IMR-90 (cell line): ENCODE measurements at regions not wholly inside any gene's neighbourhood (a gene's known extent, or its start where the extent isn't known, plus 50 kb on each side); places are given as distances from the start of the nearest gene placed in this dataset.
A peak's percentile ranks its signal among the peaks of the same experiment; 100 is the strongest.

Experiments used
- ATAC-seq: fragments of 200-7000 bp; cut with Tn5 transposase; 2 replicates; pipeline ENCODE4 v1.9.1; 2020; ENCODE audit warnings: low read depth, mild to moderate bottlenecking, moderate library complexity
- BruUV-seq: library from RNA; stranded (reverse); fragments of 400-500 nt; replicated peaks from 2 replicates; lab custom pipeline; 2021; lab: Mats Ljungman, UMichigan
- CTCF ChIA-PET: fragments of 300-600 bp; formaldehyde crosslinking; extraction: SDS; loops from one replicate; lab custom pipeline; 2021; ENCODE audit warnings: antibody characterized with exemption; lab: Yijun Ruan, JAX
- POLR2A ChIA-PET: fragments of 300-600 bp; sonication (Branson Sonifier 250); formaldehyde crosslinking; loops from one replicate; lab custom pipeline; 2022; ENCODE audit warnings: antibody characterized with exemption; ENCODE audit not compliant: unreplicated experiment; lab: Charles Lee
- DNase-seq: peaks from one replicate; pipeline ENCODE4 v3.0.0; 2013
- H2AFZ ChIP-seq: replicated peaks from 2 replicates; pipeline ENCODE3; 2013; ENCODE audit warnings: low read length, mild to moderate bottlenecking; ENCODE audit not compliant: poor library complexity
- H2AK5ac ChIP-seq: 2 replicates; pipeline ENCODE4 v1.6.1; 2013; ENCODE audit warnings: low read depth, low read length, inconsistent platforms
- H2AK9ac ChIP-seq: replicated peaks from 2 replicates; pipeline ENCODE3; 2013; ENCODE audit warnings: mild to moderate bottlenecking, low read depth, low read length, moderate library complexity; ENCODE audit not compliant: poor library complexity
- H2BK120ac ChIP-seq: 2 replicates; pipeline ENCODE4 v1.6.1; 2013; ENCODE audit warnings: low read depth, low read length, inconsistent platforms
- H2BK15ac ChIP-seq: 3 replicates; pipeline ENCODE4 v1.6.1; 2013; ENCODE audit warnings: low read depth, low read length, inconsistent platforms
- H2BK20ac ChIP-seq: 2 replicates; pipeline ENCODE4 v1.6.1; 2013; ENCODE audit warnings: low read depth, mild to moderate bottlenecking, inconsistent platforms, low read length, moderate library complexity
- H2BK5ac ChIP-seq: 2 replicates; pipeline ENCODE4 v1.6.1; 2013; ENCODE audit warnings: mild to moderate bottlenecking, low read depth, low read length, inconsistent platforms; ENCODE audit not compliant: poor library complexity, severe bottlenecking
- H3K14ac ChIP-seq: replicated peaks from 2 replicates; pipeline ENCODE4 v1.6.1; 2013; ENCODE audit warnings: low read depth, low read length, inconsistent platforms
- H3K18ac ChIP-seq: 2 replicates; pipeline ENCODE4 v1.6.1; 2013; ENCODE audit warnings: low read depth, low read length, control low read depth
- H3K23ac ChIP-seq: 2 replicates; pipeline ENCODE4 v1.6.1; 2013; ENCODE audit warnings: low read depth, low read length, inconsistent platforms
- H3K27ac ChIP-seq: 2 replicates; pipeline ENCODE4 v1.5.1; 2013; ENCODE audit warnings: mild to moderate bottlenecking, control low read depth, low read length; ENCODE audit not compliant: insufficient read depth
- H3K27me3 ChIP-seq: 2 replicates; pipeline ENCODE4 v1.6.1; 2013; ENCODE audit warnings: low read length; ENCODE audit not compliant: control insufficient read depth, insufficient read depth
- H3K36me3 ChIP-seq: 2 replicates; pipeline ENCODE4 v1.6.1; 2013; ENCODE audit warnings: low read length, mixed read lengths; ENCODE audit not compliant: control insufficient read depth, insufficient read depth
- H3K4ac ChIP-seq: 2 replicates; pipeline ENCODE4 v1.6.1; 2013; ENCODE audit warnings: low read depth, low read length, inconsistent platforms
- H3K4me1 ChIP-seq: 2 replicates; pipeline ENCODE4 v1.6.1; 2013; ENCODE audit warnings: low read length, mixed read lengths; ENCODE audit not compliant: control insufficient read depth, insufficient read depth
- H3K4me2 ChIP-seq: 2 replicates; pipeline ENCODE4 v1.6.1; 2013; ENCODE audit warnings: low read depth, mild to moderate bottlenecking, control low read depth, low read length, moderate library complexity
- H3K4me3 ChIP-seq: 2 replicates; pipeline ENCODE4 v1.5.1; 2013; ENCODE audit warnings: low read depth, mild to moderate bottlenecking, control low read depth, low read length, moderate library complexity; ENCODE audit not compliant: insufficient read depth
- H3K56ac ChIP-seq: 2 replicates; pipeline ENCODE4 v1.6.1; 2013; ENCODE audit warnings: low read length, inconsistent platforms; ENCODE audit not compliant: insufficient read depth; ENCODE audit errors: extremely low read depth
- H3K79me1 ChIP-seq, 2 experiments: 2 replicates each; pipeline ENCODE4 v1.6.1; 2013; ENCODE audit warnings: low read length in 2 of 2, inconsistent platforms in 1 of 2, low read depth in 1 of 2
- H3K9ac ChIP-seq: 2 replicates; pipeline ENCODE4 v1.6.1; 2013; ENCODE audit warnings: low read depth, low read length, control low read depth
- H3K9me1 ChIP-seq: 2 replicates; pipeline ENCODE4 v1.6.1; 2013; ENCODE audit warnings: low read length, inconsistent platforms; ENCODE audit not compliant: insufficient read depth
- H3K9me3 ChIP-seq: 2 replicates; pipeline ENCODE4 v1.6.1; 2013; ENCODE audit warnings: low read length; ENCODE audit not compliant: control insufficient read depth, insufficient read depth
- H4K20me1 ChIP-seq: 2 replicates; pipeline ENCODE4 v1.6.1; 2013; ENCODE audit warnings: low read length, inconsistent platforms; ENCODE audit not compliant: insufficient read depth
- H4K5ac ChIP-seq: 2 replicates; pipeline ENCODE4 v1.6.1; 2013; ENCODE audit warnings: mild to moderate bottlenecking, low read depth, low read length, control low read depth
- H4K8ac ChIP-seq, 2 experiments: 2 replicates each; pipeline ENCODE4 v1.6.1; 2013; ENCODE audit warnings: low read depth in 2 of 2, low read length in 2 of 2, control low read depth in 1 of 2, inconsistent platforms in 1 of 2
- H4K91ac ChIP-seq: 2 replicates; pipeline ENCODE4 v1.6.1; 2013; ENCODE audit warnings: low read depth, low read length, inconsistent platforms; ENCODE audit not compliant: insufficient read depth
- BHLHE40 ChIP-seq: fragments of 150-350 bp; IDR thresholded peaks from 2 replicates; pipeline ENCODE4 v1.6.1; 2016; ENCODE audit warnings: mild to moderate bottlenecking, low read depth, low read length
- CEBPB ChIP-seq: IDR thresholded peaks from 2 replicates; pipeline ENCODE4 v1.6.1; 2012; ENCODE audit warnings: low read depth, low read length, improper control_type of control experiment
- CHD1 ChIP-seq: IDR thresholded peaks from 2 replicates; pipeline ENCODE4 v1.6.1; 2012; ENCODE audit warnings: low read depth, low read length, improper control_type of control experiment
- FOS ChIP-seq: fragments of 150-350 bp; IDR thresholded peaks from 2 replicates; pipeline ENCODE4 v1.6.1; 2016; ENCODE audit warnings: low read depth, low read length
- MAZ ChIP-seq: IDR thresholded peaks from 2 replicates; pipeline ENCODE4 v1.6.1; 2012; ENCODE audit warnings: low read depth, mild to moderate bottlenecking, low read length, improper control_type of control experiment, moderate library complexity, borderline replicate concordance
- MXI1 ChIP-seq: IDR thresholded peaks from 2 replicates; pipeline ENCODE4 v1.6.1; 2012; ENCODE audit warnings: low read depth, mild to moderate bottlenecking, low read length, moderate library complexity, borderline replicate concordance
- POLR2A ChIP-seq: IDR thresholded peaks from 2 replicates; pipeline ENCODE4 v1.6.1; 2012; ENCODE audit warnings: mild to moderate bottlenecking, low read depth, low read length
- RAD21 ChIP-seq: IDR thresholded peaks from 2 replicates; pipeline ENCODE4 v1.6.1; 2012; ENCODE audit warnings: low read length, improper control_type of control experiment
- RCOR1 ChIP-seq: IDR thresholded peaks from 2 replicates; pipeline ENCODE4 v1.6.1; 2012; ENCODE audit warnings: mild to moderate bottlenecking, low read length, improper control_type of control experiment; ENCODE audit not compliant: insufficient replicate concordance
- RFX5 ChIP-seq: IDR thresholded peaks from 2 replicates; pipeline ENCODE4 v1.8.0; 2012; ENCODE audit warnings: low read depth, mild to moderate bottlenecking, low read length, moderate library complexity
- SMC3 ChIP-seq: fragments of 150-350 bp; IDR thresholded peaks from 2 replicates; pipeline ENCODE4 v1.6.1; 2016; ENCODE audit warnings: low read depth, mild to moderate bottlenecking, antibody characterized with exemption, low read length, moderate library complexity
- WGBS, 2 experiments: methylation state at CpG; one replicate each; pipeline versions ENCODE4 v1.1.5 to v1.1.7; 2013; ENCODE audit warnings: missing lambda C conversion rate in 2 of 2; ENCODE audit not compliant: insufficient read length in 1 of 2; ENCODE audit errors: extremely low coverage in 2 of 2; 5-methylcytosine and 5-hydroxymethylcytosine counted together
- dilution Hi-C: fragments of 300-500 bp; cut with HindIII; formaldehyde crosslinking; loops from one replicate; pipeline ENCODE4 v1.14.3; 2018; ENCODE audit warnings: low sequenced_read_pairs; ENCODE audit not compliant: unreplicated experiment
- in situ Hi-C: fragments of 300-500 bp; cut with MboI; formaldehyde crosslinking; loops from 3 replicates; pipeline ENCODE4 v1.14.3; 2019; ENCODE audit warnings: low sequenced_read_pairs, inconsistent platforms, mixed read lengths
- intact Hi-C: fragments of 100-400 bp; cut with micrococcal nuclease; formaldehyde crosslinking; loops from 2 replicates; pipeline ENCODE4 v1.10.0; 2022
- TF ChIP-seq, protein P1 (sequence below): conservative IDR thresholded peaks from 2 replicates; pipeline ENCODE4 v1.5.1; 2012; ENCODE audit warnings: mild to moderate bottlenecking, low read depth, low read length, improper control_type of control experiment
- TF ChIP-seq, protein P2 (sequence below): fragments of 150-350 bp; IDR thresholded peaks from 2 replicates; pipeline ENCODE4 v1.6.1; 2016; ENCODE audit warnings: low read depth, mild to moderate bottlenecking, low read length, moderate library complexity, borderline replicate concordance
- TF ChIP-seq, protein P3 (sequence below): fragments of 150-350 bp; IDR thresholded peaks from 2 replicates; pipeline ENCODE4 v1.6.1; 2017; ENCODE audit warnings: mild to moderate bottlenecking, antibody characterized with exemption, low read length, low read depth

DNA sequence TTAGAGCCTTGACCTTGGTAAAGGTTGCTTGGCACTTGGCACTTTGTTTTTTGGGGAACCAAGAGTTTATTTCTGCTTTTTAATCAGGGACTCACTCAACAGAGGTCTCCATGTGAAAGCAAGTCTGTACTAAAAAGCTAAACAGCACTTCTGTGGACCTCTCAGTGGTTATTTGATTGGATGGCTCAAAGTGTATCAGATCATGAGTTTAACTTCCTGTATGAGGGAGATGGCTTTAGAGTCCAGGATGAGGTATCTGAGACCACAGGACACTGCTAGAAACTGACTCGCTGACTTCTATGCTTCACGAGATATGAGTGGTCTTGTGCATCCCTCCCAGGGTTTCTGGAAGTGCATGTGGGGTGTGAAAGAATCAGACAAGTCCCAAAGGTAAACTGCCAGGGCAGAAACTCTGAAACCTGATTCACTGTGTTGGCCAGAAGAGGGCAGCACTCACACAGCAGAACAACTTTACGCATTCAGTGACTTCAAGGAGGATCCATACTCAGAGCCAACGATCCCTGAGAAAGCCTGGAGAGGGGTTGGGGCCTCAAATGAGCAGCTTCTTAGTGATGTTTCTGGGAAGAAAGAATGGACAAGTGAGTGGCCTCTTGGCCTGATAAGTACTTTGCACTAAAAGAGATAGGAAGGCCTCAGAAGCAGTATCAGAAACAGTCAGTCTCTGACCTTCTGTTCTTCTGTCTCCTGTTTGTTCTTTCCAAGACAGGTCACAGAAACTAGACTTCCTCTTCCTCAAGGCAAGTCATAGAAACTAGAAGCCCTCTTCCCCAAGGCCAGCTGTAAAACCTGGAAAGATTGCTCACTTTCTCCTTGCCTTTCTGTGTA, 220.3 kb upstream of the CXCL13 start:
- Histone ChIP-seq H2AFZ (peak overlapping the region; percentile 56), H4K20me1 (no peaks in the 10 kb centered on the region), H4K91ac (no peak overlapping the region), H3K4ac (no peak overlapping the region), H3K27me3 (peaks cover 8% of the 10 kb centered on the region), H2AK9ac (no peak overlapping the region), H3K56ac (no peak overlapping the region), H3K4me2 (no peak overlapping the region), H2BK20ac (no peak overlapping the region), H3K9ac (no peak overlapping the region), H4K8ac (no peak overlapping the region), H2AK5ac (no peak overlapping the region), H3K4me1 (no peaks in the 10 kb centered on the region), H4K5ac (no peak overlapping the region), H3K27ac (no peak overlapping the region), H3K14ac (no peak overlapping the region), H3K23ac (no peak overlapping the region), H3K9me1 (no peaks in the 10 kb centered on the region), H2BK5ac (no peak overlapping the region), H2BK120ac (no peak overlapping the region), H3K18ac (no peak overlapping the region), H3K4me3 (no peak overlapping the region), H3K9me3 (no peaks in the 10 kb centered on the region), H3K36me3 (no peaks in the 10 kb centered on the region), H3K79me1 (no peaks in the 10 kb centered on the region), H2BK15ac (no peak overlapping the region)
- peak; percentile 94 for ATAC-seq
- BruUV-seq: no TSS peak
- dilution Hi-C loops: no loop called here
- ChIA-PET CTCF (interaction anchor here (1.0 to 5.3 kb wide), 4 partner anchors 28 to 312 kb away, joined by 3 to 26 read pairs (median 4); no protein-coding TSS in a partner anchor), POLR2A (no interaction called here)
- peak; percentile 63 for DNase-seq
- intact Hi-C loops: loop anchor here (1.0 to 10.0 kb wide), 6 partner anchors 47 to 479 kb away; partner anchors contain the start of gene MRPL1
- WGBS, 2 experiments: 0% methylated on average over 1 of the region's 4 CpGs; no CpG with 5 or more reads in 1 of the 2 experiments
- in situ Hi-C loops: loop anchor here (5.0 to 25.0 kb wide), 3 partner anchors 217 to 477 kb away; partner anchors contain the start of gene MRPL1
- TF ChIP-seq MXI1: no peak
- no peak for TF ChIP-seq FOS
- no peak for TF ChIP-seq BHLHE40
- TF ChIP-seq RCOR1: no peak
- TF ChIP-seq MAZ: no peak
- TF ChIP-seq, protein P1, sequence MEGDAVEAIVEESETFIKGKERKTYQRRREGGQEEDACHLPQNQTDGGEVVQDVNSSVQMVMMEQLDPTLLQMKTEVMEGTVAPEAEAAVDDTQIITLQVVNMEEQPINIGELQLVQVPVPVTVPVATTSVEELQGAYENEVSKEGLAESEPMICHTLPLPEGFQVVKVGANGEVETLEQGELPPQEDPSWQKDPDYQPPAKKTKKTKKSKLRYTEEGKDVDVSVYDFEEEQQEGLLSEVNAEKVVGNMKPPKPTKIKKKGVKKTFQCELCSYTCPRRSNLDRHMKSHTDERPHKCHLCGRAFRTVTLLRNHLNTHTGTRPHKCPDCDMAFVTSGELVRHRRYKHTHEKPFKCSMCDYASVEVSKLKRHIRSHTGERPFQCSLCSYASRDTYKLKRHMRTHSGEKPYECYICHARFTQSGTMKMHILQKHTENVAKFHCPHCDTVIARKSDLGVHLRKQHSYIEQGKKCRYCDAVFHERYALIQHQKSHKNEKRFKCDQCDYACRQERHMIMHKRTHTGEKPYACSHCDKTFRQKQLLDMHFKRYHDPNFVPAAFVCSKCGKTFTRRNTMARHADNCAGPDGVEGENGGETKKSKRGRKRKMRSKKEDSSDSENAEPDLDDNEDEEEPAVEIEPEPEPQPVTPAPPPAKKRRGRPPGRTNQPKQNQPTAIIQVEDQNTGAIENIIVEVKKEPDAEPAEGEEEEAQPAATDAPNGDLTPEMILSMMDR: peak; percentile 81
- TF ChIP-seq RAD21: peak; percentile 82
- no peak for TF ChIP-seq CEBPB
- no peak for TF ChIP-seq POLR2A
- TF ChIP-seq, protein P2, sequence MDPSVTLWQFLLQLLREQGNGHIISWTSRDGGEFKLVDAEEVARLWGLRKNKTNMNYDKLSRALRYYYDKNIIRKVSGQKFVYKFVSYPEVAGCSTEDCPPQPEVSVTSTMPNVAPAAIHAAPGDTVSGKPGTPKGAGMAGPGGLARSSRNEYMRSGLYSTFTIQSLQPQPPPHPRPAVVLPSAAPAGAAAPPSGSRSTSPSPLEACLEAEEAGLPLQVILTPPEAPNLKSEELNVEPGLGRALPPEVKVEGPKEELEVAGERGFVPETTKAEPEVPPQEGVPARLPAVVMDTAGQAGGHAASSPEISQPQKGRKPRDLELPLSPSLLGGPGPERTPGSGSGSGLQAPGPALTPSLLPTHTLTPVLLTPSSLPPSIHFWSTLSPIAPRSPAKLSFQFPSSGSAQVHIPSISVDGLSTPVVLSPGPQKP: no peak
- TF ChIP-seq, protein P3, sequence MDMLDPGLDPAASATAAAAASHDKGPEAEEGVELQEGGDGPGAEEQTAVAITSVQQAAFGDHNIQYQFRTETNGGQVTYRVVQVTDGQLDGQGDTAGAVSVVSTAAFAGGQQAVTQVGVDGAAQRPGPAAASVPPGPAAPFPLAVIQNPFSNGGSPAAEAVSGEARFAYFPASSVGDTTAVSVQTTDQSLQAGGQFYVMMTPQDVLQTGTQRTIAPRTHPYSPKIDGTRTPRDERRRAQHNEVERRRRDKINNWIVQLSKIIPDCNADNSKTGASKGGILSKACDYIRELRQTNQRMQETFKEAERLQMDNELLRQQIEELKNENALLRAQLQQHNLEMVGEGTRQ: no peak
- peak; percentile 67 for TF ChIP-seq SMC3
- TF ChIP-seq CHD1: no peak
- no peak for TF ChIP-seq RFX5
